ENCODE measurements at regions not wholly inside any gene's neighbourhood (a gene's known extent, or its start where the extent isn't known, plus 50 kb on each side); places are given as distances from the start of the nearest gene placed in this dataset.

- TF ChIP-seq CTCF (IDR thresholded peaks at IDR 0.05; ENCODE audit: low read depth, low read length), result no peak
- no peak for DNase-seq (ENCODE audit: extremely low read depth, low read depth)
Measured at GRCh38 chr3:187522293-187522692, 147.9 kb downstream of the SST start.

- TF ChIP-seq CTCF (IDR thresholded peaks at IDR 0.05; ENCODE audit: low read depth, low read length), result no peak
- DNase-seq (ENCODE audit: extremely low read depth, low read depth), result no peak
Measured at GRCh38 chr3:187521546-187521945, 148.6 kb downstream of the SST start.

GRCh38 chr3:187520027-187520945 is 149.9 kb downstream of the SST start:
- DNase-seq (ENCODE audit: extremely low read depth, low read depth), result no peak
- no peak for TF ChIP-seq CTCF (IDR thresholded peaks at IDR 0.05; ENCODE audit: low read depth, low read length)

GRCh38 chr3:187519428-187519890 is 150.7 kb downstream of the SST start:
- TF ChIP-seq CTCF (IDR thresholded peaks at IDR 0.05; ENCODE audit: low read depth, low read length), result no peak
- DNase-seq (ENCODE audit: extremely low read depth, low read depth), result no peak

GRCh38 chr3:187518616-187519015 is 150.4 kb downstream of the RTP4 start:
- TF ChIP-seq CTCF (IDR thresholded peaks at IDR 0.05; ENCODE audit: low read depth, low read length), result no peak
- no peak for DNase-seq (ENCODE audit: extremely low read depth, low read depth)

GRCh38 chr3:187518207-187518606 is 150.0 kb downstream of the RTP4 start:
- DNase-seq (ENCODE audit: extremely low read depth, low read depth), result no peak
- TF ChIP-seq CTCF (IDR thresholded peaks at IDR 0.05; ENCODE audit: low read depth, low read length), result no peak

- no peak for DNase-seq (ENCODE audit: extremely low read depth, low read depth)
- TF ChIP-seq CTCF (IDR thresholded peaks at IDR 0.05; ENCODE audit: low read depth, low read length), result no peak
Measured at GRCh38 chr3:187516446-187517185, 148.4 kb downstream of the RTP4 start.

All from AG09319 (cell line).